Activated CD4-positive, alpha-beta T cell treated with anti-CD3 and anti-CD28 coated beads, Interleukin-2, amount 50 U/mL, for 24 hours (primary cell): ENCODE measurements at regions not wholly inside any gene's neighbourhood (a gene's known extent, or its start where the extent isn't known, plus 50 kb on each side); places are given as distances from the start of the nearest gene placed in this dataset.

Experiments
- DNase-seq, 2 donors: peaks; one replicate each; pipeline ENCODE4 v3.0.0-alpha.2; 2020; ENCODE audit warnings: low read depth in 1 of 2, low spot score in 1 of 2

DNA sequence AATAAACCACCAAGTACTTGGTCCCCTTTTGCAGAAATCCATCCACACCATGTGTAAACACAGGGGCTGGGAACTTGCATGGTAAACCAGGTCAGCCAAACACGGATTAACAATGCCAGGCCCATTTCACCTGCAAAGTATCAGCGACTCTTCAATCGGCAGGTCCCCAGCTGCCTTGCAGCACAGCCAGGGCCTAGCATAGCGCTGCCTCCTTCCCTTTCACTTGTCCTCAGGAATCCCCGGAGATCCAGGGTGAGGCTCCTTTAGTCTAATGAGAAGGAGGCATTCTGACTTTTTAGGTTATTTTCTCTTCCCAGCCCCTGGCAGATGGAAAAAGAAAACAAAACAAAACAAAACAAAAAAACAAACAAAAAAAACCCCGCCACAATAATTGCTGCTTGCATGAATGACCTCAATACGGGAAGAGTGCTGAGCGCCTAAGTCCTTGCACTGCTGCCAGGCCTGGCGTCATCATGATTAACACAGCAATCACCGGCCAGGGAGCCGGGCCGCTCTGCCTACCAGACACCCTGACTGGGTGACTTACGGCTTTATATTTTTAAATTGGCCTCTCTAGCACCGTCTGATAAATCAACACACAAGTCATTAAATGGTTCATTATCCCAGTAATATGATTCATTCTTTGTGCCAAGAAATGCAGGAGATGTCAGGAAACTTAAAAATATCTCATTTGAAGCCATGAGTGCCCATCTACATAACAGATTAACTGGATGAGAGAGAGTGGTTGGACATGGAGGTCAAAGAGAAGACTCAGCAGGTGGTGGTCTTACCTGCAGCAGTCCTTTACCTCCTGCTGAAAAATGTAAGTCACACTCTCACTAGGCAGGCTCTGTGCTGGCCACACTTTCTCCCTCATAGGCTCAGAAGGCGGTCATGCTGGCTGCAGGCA is 692.7 kb downstream of the UQCRFS1 start:
- no peak for DNase-seq

DNA sequence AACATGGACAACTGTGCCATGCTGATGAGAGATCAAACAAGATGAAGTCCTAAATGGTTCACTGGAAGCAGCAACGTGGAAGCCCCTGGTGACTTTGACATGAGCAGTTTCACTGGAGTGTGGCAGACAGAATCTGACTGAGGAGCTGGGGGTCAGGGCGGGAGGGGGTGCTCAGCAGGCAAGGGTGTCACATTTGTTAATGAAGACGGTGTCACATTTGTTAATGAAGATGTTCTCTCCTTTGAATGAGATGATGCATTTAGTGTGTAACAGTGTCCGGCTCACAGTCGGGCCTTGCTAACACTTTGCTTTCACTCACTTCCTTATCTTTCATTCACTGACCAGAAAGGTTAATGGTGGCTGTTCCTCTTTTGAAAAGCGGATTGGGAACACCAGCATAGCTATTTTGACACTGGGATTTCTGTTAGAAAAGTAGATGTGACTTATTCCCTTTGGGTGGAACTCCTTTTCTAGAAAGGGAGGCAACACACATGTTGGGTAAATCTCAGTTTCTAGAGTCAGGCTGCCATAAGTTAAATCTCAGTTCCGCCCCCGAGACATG is 693.7 kb downstream of the UQCRFS1 start:
- DNase-seq: no peak

DNA sequence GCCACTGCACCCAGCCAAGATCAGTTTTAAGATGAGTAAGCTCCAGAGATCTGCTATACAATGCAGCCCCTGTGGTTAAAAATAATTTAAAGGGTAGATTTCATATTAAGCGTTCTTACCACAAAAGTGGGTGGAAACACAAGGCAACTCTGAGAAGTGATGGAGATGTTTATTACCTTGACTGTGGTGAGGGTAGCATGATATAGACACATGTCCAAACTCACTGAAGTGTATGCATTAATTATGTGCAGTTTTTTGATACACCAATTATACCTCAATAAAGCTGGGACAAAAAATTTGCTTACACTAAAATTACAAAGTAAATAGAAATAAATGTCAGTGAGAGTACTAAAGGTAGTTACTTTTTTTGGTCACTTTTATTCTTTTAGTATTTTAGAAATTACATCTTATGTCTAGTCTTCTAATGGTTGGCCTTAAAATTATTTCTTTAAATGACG is 696.5 kb downstream of the UQCRFS1 start:
- DNase-seq: no peak

DNA sequence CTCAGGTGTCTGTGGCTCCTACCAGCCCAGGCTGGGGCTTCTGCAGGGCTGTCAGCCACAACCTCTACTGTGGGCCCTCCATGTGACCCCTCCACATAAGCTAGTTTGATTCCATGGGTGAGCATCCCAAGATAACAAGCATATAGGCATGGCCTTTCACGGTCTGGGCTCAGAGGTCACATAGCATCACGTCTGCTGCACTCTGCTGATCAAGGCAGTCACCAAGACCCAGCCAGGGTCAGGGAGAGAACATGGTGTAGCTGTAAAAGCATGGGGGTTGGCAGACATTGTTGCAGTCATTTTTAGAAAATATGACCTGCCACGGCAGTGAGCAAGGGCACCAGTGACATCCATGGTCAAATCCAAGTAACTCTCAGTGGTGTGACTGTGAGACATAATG is 698.8 kb downstream of the UQCRFS1 start:
- DNase-seq: no peak

DNA sequence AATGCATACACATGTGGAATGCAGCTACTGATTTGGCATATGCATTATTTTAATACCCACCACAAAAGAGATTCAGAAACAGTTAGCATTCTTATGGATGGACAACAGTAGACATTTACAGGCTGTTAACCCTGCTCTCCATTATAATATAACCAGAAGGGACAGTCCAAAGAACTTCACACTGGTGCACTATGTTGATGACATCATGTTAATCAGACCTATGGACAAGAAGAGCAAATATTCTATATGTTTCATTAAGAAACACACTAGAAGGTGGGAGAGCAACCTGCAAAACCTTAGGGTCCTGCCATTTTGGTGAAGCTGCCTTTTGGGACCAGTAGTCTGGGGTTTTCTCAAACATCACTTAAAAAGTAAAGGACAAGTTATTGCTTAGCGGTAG is 701.3 kb downstream of the UQCRFS1 start:
- no peak for DNase-seq

DNA sequence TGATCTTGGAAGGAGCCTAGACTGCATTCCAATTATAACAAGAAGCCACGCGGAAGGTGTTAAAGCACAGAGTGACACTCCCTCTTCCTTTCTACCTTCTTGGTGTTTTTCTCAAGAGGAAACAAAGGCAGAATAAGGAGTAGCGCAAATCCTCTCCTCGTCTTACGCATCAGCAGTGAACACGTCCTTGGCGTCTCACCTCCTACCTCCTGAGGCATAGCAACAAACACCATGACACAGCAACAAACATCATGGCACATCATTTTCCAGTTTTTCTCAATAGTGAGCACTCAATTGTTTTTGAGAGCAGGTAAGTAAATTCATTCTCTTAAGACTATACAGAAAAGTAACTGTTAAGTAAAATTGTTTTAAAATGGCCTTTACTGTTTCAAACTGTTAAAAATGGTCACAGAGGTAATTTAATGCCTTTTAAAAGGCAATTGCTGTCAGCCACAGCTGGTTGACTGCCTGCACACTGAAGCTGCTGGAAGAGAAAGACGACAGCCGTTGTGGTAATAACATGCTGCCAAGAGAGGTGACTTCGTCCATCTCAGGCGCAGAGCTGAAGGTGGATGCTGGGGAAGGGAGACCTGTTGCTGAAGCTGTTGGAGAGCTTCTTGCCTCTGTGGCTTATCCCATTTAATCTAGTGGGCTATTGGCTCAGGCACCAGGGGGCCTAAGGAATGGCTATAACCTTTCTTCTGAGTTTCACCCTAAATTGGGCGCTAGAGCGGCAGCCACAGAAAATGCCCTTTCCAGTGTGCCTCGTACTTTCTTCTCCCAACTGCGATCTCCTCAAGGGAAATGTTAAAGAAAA is 703.7 kb downstream of the UQCRFS1 start:
- no peak for DNase-seq

DNA sequence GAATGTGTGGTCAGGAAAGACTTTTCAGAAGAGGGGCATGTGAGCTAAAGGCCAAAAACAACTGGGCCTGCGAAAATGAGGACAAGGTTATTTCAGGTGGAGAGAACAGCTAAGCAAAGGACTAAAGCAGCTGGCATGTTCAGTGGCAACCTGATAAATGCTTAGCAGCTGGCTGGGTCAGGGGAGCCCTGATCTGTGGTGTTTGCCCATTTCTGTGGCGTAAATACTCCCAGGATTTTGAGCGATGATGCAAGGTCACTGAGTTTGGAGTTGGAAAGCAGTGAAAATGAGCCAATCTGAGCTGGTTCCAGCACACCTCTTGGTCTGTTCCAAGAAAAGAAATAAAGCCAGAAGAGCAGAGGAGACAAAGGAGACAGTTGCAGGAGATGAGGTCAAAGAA is 704.3 kb downstream of the UQCRFS1 start:
- DNase-seq: no peak

DNA sequence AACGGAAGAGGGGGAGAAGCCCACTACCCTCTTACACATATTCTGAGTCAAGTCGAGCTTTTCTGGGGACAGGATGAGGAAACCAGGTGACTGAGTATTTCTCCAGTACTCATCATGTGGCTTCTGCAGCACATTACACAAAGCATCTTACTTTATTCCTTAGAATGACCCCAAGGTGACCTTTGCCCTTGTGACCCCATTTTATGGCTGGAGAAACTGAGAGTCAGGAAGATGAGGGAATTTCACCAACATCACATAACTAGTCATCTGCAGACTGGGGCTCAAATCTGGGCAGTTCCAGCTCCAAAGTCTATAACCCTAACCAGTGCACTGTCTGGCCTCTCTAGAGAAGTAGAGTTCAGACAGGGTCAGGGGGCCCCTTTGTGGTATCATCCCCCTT is 707.0 kb downstream of the UQCRFS1 start:
- DNase-seq: no peak

DNA sequence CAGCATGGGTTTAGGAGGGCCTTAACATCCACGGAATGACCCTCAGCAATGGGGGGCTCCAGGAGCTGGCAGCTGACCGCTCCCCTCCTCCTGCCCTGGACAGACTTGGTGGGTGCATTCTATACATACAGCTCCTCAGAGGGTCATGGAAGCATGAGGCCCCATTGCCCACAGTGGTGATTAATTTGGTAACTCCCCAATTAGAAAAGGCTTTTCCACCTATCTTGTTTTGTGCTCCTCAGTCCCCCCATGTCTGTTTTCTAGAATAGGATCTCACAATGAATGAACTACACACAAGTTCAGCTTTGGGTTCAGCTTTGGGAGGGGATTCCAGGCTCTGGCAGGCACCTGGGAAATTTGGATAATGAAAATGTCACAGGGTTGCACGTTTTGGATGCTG is 707.8 kb downstream of the UQCRFS1 start:
- DNase-seq: no peak

DNA sequence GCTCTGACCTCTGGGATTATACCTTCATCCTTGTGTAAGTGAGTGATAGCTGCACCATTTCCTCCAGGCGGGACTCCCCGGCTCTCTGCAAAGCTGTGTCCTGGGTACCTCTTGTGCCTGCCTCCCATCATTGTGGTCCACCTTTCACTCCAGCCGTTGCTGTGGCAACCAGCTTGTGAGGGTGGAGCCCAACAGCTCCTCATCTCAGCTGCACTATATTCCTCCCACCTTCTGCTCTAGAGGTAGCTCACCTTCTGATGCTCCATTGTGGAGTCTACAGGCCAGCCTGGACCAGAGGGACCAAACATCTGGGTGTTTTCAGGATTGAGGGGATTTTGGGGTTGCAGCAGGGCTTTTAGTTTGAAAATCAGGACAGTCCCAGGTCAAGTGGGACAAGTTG is 708.2 kb downstream of the UQCRFS1 start:
- DNase-seq: no peak

DNA sequence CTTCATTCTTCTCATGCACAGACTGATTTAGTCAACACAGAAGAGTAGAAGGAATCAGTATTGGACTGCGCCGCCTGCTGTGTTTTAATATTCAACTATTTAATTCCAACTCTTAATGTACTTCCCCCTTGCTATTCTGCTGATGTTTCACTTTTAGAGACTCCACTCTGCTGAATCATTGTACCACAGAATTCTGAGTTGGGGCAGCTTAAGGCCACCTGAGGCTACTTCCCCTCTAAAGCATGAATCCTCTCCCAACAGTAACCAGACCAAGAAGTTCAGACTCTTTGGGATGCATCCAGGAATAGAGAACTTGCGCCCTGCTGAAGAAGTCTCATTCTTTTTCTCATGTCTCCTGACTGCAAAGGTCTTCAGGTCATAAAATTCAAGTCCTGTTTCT is 708.8 kb downstream of the UQCRFS1 start:
- no peak for DNase-seq

DNA sequence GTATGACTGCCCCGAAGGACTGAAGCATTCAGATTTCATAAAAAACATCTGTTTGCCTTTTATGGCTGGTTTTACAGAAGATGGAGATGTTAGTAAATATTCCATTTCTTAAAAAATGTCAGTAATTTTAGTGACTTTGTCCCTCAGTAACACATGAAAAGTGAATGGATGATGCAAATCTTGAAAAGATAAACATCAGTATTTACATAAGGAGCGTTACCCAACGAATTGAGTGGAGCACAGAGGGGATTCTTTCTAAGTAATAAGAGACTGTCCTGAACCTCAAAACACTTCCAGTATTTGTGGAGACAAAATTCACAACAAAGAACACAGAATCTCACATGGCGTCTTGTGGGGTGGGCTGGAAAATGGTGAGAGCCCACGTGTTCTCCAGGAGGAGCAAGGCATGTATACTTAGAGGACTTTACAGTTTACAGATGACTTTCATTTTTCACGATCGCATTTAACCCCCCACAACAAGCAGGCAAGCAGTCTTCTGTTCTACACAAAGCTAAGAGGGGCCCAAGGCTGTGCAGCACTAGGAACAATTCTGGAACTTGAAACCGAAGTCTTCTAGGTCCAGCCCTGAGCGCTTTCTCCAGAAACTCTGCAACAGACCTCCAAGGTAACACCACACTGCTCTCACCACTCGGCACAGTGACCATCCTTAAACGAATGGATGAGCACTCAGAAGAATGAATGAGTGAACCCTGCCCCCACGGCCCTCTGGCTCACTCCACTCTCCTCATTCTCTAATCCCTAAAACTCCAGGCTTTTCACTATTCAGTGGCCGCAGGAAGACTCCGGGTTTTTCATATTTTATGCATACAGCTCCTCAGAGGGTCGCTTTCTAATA is 709.8 kb downstream of the UQCRFS1 start:
- no peak for DNase-seq

DNA sequence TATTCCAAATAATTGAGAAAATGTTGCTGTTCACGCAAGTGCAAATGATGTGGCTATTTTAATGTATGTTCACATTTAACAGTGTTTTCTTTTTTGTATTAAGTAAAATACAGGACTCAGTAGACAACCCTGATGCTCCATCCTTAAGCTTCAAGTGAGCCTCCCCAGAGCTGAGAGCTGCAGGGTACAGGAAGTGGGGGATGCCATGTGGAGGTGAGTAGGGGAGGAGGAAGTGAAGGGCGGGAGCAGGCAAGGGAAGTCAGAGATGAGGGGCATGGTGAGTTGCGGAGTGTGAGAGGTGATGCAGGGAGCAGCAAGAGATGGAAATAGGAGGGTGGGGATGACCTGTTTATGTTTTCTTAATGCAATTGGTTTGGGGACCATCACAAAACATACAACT is 711.0 kb downstream of the UQCRFS1 start:
- no peak for DNase-seq

DNA sequence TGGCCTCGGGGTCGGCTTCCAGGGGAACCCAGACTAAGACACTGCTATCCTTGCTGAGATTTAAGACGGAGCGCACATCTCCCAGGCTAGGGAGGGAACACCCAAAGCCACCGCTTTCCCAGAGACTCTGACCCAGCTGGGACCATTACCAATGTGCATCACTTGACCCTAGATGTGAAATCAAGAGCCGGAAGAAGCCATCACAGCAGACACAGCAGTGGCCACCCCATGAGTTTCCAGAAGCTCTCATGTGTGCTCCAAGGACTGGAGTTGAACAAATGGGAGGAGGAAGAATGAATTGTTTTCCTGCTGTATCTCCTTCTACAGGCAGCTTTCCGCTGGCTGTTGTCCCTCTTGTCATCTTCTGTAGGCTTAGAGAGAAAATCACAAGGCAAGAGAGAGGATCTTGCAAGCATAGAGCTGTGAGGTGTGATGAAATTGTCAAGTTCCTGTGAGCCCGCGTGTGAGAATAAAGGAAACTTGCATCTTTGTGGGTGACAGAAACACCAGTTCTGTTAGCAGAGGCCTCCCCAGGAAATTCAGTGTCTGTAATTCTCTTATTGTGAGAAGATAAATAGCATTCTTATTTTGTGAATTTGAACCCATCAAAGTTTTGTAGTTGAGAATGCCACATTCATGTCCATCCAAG is 711.8 kb downstream of the UQCRFS1 start:
- no peak for DNase-seq

DNA sequence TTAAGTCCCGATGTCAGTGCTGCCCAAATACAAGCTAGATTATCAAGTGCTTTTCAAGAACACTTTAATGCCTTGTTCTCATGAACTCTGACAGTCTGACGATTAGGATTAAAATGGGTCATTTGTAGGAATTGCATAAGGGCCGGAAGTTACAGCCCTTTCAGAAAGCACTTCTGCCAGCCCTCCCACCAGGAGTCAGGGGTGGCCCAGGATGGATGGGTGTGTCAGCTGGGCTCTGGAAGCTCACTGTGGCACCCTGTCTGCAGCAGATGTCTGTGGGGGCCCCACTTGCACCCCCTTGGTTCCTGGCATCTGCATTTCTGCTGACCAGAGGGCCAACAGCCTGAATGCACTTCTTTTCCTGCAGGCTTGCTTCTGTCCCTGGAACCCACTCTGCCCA is 712.7 kb downstream of the UQCRFS1 start:
- DNase-seq: no peak

DNA sequence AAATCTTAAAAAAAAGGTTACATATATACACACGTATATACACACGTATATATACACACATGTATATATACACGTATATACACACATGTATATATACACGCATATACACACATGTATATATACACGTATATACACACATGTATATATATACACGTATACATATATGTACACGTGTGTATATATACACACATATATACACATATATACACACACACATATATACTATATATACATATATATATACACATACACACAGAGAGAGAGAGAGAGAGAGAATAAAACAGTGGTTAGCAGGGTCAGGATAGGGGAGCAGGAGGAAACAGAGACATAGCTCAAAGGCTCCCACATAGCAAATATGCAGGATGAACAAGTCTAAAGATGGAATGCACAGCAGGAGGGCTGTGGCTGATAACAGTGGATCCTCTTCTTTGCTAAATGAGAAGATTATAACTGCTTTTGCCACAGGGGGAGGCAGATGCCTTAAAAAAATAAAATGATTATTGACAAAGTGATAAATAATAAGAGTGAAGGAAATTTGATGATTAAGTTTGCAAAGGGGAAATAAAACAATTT is 714.5 kb downstream of the UQCRFS1 start:
- DNase-seq: no peak

DNA sequence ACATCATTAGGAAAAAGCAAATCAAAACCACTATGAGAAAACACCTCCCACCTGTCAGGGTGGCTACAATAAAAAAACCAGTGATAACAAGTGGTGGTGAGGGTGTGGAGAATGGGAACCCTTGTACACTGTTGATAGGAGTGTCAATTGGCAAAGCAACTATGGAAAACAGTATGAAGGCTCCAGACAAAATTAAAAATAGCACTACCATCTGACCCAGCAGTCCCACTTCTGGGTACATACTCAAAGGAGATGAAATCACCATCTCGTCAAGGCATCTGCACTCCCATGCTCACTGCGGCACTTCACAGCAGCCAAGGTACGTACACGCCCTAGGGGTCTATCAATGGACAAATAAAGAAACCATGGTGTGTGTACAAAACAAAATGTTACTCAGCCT is 715.1 kb downstream of the UQCRFS1 start:
- DNase-seq: no peak

DNA sequence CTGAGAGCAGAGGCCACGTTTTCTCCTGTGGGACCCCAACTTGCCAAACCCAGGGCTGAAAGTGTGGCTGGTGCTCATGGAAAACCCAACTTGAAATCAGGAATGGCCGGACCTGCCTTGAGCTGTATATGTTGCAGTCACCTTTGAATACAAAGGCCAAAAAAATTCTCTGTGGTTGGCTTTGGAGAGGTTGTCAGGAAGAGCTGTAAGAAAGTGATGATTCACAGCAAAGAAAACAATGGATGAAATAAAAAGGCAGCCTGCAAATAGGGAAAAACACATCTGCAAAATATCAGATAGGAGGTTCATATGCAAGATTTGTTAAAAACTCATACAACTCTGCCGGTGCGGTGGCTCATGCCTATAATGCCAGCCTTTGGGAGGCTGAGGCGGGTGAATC is 715.8 kb downstream of the UQCRFS1 start:
- no peak for DNase-seq

DNA sequence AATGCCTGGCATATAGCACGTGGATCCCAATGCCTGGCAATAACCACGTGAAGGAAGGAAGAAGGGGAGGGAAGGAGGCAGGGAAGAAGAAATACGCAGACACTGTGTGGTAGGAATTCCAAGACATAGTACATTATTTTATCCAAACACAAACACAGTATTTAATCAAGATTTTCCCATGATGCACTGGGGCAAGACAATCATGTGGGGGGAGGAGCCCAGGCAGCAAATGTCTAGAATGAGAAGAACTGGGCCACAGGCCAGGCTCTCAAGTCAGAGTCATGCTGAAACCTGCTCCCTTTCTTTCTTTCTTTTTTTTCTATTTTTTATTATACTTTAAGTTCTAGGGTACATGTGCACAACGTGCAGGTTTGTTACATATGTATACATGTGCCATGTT is 717.9 kb downstream of the UQCRFS1 start:
- no peak for DNase-seq

DNA sequence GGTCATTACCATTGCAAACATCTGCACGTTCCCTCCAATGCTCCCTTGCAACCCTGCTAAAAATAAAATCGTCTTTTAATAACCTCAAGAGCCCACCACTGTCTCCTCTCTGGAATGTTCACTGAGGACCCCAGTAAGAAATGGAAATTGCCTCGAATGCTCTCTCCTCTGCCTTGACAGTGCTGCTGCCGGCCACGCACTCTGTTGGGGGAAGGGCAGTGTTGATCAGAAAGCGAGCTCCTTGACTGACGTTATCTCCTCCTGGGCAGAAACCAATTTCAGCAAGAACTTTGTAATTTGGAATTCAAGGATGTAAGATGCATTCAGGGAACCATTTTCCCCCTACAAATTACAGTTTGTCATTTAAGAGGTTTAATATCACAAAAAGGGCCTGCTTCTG is 718.5 kb downstream of the UQCRFS1 start:
- no peak for DNase-seq
